ENCODE measurements at regions not wholly inside any gene's neighbourhood (a gene's known extent, or its start where the extent isn't known, plus 50 kb on each side); places are given as distances from the start of the nearest gene placed in this dataset.

DNA sequence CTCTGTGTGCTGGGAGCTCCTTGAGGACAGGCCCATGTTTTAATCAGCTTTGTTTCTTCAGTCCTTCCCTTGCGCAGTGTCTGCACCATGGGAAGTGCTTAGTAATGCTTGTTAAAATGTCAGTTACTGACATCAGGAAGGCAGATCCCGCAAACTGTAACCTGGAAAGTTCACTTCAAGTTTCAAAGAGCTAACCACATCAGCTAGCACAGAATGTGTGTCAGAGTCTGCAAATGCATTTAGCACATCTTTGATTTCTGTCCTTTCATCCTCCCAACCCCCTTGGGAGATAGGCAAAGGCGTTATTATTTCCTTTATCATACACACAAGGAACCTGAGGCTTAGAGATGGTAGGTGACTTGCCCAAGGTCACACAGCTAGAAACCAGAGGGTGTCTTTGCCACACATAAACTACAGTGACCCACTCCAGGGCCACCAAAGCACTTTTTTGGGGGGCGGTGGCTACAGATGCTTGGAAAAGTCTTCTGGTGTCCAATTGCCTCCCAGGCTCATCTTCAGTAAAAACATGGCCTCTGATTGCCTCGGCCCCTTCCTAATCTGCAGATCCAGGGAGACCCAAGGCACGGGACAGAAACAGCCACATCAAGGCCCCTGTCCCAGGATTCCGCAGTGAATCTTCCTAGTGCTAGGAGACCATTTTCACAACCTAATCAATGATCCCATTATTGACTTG, 116.2 kb upstream of the GPR26 start:
- DNase-seq (ENCODE audit: low read depth in 2 of 3, low spot score in 2 of 3): no peak

DNA sequence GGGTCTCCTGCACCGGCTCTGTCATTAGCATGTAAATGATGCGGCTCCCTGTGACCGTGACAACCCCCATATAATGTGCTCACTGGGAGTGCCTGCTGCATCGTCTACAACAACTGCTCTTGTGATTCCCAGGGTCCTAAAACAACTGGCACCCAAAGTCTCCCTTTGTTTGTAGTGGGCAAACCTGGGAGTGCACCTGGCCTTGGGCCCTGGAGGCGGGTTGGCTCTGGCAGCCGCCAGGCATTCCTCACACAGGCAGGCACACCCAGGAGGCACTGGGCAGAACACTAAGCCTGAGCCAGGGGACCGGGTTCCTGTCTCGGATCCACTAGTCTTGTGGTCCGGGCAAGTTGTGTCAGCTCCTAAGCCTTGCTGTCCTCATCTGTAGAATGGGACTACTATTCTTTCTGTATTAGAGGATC, 115.5 kb upstream of the GPR26 start:
- DNase-seq (ENCODE audit: low read depth in 2 of 3, low spot score in 2 of 3): no peak

DNA sequence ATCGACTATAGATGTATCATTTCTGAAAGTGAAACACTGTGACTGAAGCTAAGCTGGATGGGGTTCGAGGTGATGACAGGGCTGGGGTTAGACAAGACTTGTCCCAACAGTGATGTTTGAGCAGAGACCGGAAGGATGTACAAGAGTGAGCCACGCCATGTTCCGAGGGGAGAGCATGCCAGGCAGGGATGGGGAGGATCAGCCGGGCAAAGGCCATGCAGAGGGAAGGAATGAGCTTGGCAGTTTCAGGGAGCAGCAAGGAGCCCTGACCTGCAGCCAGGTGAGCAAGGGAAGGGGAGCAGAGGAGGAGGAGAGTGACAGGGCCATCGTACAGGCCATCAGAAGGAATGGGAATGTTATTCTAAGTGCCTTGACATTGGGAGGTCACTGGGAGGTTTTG, 114.9 kb upstream of the GPR26 start:
- DNase-seq (ENCODE audit: low read depth in 2 of 3, low spot score in 2 of 3): no peak

DNA sequence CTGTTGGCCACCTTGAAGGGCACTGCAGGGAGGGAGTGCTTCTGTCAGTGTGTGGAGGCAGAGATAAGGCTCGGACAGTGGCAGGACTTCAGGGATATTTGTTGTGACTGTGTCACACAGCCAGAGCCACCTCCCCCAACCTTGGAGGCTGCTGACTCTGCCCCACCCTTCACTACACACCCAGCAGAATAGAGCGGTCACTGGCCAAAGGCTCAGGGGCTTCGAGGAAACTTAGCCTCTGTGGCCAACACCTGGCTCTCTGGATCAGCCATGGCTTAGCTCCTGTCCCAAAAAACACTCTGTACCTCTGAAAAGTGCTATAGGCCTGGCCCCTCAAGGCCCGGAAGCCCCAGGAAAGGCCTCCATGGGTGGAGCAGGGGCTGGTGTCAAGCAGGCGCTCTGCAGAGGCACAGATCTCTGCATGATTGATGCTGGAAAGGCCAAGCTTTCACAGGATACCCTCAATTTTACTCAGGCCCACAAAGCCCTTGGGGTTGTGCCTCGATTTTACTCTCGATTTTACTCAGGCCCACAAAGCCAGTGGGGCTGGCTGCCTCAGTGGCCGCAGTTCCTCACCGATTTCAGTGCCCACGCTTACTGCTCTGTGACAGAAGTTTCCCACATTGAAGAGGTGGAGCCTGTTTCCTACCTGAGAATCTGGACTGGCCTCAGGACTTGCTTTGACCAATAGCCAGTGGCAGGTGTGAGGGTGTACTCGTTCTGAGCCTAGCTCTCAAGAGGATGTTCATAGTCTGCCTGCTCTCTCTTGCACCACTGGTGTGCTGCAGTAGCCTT, 113.2 kb upstream of the GPR26 start:
- DNase-seq (ENCODE audit: low read depth in 2 of 3, low spot score in 2 of 3): no peak

DNA sequence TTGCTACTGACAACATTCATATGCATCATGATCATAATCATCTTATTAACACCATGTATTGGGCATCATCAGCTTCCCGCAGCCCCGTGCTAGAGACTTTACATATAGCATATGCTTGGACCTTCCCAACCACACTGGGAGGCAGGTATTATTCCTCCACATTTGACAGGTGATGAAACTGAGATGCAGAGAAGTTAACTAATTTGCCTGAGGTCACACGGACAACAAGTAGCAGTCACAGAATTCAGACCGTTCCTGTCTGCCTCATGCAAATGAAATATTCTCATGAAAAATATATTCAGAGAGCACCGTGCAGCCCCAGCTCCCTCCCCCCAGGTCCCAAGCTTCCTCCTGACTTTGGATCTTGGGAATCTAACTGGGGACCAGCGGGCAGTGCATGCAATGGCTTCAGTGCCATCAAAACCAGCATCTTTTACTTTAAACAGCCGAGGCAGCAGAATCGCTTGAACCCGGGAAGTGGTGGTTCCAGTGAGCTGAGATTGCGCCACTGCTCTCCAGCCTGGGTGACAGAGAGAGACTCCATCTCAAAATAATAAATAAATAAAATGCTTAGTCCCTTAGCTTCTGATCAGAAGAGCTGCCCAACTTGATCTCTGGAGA, 112.2 kb upstream of the GPR26 start:
- no peak for DNase-seq (ENCODE audit: low read depth in 2 of 3, low spot score in 2 of 3)

- DNase-seq (ENCODE audit: low read depth in 2 of 3, low spot score in 2 of 3): no peak
These were observed 111.5 kb upstream of the GPR26 start for GRCh38 chr10:123554656-123555055.

- no peak for DNase-seq (ENCODE audit: low read depth in 2 of 3, low spot score in 2 of 3)
These were observed 110.5 kb upstream of the GPR26 start for GRCh38 chr10:123555616-123556015.

- no peak for DNase-seq (ENCODE audit: low read depth in 2 of 3, low spot score in 2 of 3)
These were observed 110.1 kb upstream of the GPR26 start for GRCh38 chr10:123556049-123556448.

DNA sequence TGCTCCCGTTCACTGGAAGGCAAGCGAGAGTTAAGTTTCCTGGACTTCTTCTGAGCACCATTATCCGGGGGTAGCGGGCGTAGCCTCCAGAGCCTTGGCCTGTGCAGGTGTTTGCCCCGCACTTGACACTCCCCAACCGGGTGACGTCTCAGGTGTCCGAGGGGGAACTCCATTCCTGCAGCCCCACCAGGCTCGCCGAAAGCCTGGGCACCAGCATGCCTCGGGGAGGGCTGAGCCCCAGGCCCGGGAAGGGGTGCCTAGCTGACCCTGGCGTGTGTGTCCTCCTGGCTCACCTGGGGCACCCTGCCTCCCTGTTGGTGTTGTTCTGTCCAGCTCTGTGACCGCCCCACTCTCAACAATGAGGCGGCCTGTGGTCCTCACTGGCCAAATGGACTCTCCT, 109.4 kb upstream of the GPR26 start:
- DNase-seq (ENCODE audit: low read depth in 2 of 3, low spot score in 2 of 3): no peak

- no peak for DNase-seq (ENCODE audit: low read depth in 2 of 3, low spot score in 2 of 3)
These were observed 108.6 kb upstream of the GPR26 start for GRCh38 chr10:123557366-123558108.

GRCh38 chr10:123558651-123559050, 107.5 kb upstream of the GPR26 start:
- no peak for DNase-seq (ENCODE audit: low read depth in 2 of 3, low spot score in 2 of 3)

DNA sequence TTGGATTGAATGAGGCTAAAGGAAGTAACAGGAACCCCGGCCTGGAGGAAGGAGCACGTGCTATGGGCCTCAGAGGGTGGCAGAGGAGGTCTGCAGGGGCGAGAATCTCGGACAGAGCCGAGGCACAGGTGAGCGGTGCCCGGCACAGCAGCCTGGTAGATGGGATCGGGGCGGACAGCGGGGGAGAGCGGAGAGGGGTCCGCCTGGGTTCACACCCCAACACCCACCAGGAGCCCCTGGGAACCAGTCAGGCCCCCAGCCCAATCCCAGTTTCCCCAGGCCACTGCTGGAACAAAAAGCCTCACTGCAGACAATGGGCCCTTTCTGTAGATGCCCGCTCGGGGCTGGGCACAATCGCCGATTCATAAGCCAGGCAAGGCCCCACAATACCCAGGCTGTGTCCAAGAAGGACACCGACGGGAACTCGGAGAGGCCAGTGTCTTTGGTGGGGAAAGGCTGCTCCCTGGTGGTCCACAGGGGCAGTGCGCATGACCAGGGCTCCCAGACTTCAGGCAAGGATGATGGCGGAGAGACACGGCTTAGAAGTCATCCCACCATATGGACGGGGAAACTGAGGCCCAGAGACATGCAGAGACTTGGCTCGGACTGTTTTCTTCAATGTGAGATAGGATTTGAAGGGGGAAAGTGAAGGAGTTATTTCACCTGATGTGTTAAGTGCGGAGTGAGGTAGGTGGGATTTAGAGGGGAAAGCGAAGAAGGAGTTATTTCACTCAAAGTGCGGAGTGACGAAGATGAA, 106.9 kb upstream of the GPR26 start:
- peak; percentile 33 to 58 (median 40) for DNase-seq (ENCODE audit: low read depth in 2 of 3, low spot score in 2 of 3)

- DNase-seq (ENCODE audit: low read depth in 2 of 3, low spot score in 2 of 3): no peak
These were observed 106.4 kb upstream of the GPR26 start for GRCh38 chr10:123559823-123560092.

DNA sequence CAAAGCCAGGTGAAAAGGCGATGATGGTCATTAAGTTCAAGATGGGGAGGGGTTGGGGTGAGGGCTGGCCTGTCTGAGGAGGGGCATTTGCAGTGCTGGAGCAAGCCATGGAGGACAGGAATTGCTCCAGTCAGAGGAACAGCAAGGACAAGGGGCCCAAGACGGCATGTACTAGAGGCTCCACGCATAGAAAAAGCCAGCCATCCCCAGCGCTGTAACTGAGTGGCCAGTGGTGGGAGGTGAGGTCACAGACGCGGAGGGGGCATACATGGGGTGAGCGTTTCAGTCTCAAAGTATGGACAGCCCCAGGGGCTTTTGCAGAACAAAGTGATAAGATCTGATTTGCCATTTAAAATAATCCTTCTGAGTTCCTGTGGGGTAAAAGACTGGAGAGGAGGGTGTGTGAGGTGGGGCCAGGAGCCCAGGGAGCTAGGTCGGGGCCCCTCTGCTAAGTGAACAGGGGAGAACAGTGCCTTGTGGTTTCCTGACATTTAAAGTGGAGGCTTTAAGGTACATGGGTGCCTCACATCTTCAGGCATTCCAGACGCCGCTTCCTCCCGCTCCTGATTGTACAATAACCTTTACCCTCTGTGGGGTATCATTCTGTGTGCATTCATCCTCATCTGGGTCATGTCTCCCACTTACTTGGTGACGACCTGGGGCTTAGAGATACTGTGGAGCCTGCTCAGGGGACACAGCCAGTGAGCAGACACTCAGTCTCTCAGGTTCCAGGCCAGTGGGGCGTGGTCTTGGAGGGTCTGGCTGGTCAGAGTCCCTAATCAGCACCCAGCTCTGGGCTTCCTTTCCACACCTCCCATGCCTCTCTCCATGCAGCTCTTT, 105.6 kb upstream of the GPR26 start:
- no peak for DNase-seq (ENCODE audit: low read depth in 2 of 3, low spot score in 2 of 3)

GRCh38 chr10:123561141-123561440, 105.1 kb upstream of the GPR26 start:
- no peak for DNase-seq (ENCODE audit: low read depth in 2 of 3, low spot score in 2 of 3)

- DNase-seq (ENCODE audit: low read depth in 2 of 3, low spot score in 2 of 3): no peak
These were observed 103.8 kb upstream of the GPR26 start for GRCh38 chr10:123562387-123562786.

DNA sequence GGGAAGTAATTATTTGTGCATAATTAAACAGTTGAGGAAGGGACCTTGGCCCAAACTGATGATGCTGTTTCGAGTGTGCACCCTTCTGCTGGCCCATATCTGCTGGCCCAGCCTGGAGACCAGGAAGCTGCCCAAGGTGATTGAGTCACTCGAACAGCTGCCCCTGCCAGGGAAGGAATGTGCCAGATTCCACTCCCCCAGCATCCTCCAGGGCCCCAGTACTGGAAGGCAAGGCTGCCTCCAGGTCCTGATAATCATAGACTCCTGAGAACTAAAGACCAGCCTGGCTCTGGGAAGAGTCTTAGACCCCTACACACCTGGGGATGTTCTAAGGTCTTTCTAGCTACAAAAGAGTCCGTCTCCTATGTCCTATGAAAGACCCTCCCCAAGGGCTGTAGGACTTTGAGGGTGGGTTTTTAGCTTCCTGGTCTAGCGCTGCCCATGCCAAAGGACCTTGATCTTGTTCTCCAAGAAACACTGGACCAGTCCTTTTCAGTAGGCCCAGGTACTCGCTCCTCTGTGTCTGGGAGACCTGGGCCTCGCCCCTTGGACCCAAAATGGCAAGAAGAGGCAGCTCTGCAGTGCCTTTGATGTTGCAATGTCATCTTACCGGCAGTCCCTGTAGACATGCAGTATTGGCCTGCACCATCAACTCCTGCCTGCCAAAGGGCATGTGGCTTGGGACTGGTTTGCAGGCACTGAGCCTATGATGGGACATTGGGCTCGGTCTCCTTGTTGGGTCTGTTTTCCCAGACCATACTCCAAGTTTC, 103.2 kb upstream of the GPR26 start:
- DNase-seq (ENCODE audit: low read depth in 2 of 3, low spot score in 2 of 3): no peak

- DNase-seq (ENCODE audit: low read depth in 2 of 3, low spot score in 2 of 3): no peak
These were observed 102.6 kb upstream of the GPR26 start for GRCh38 chr10:123563581-123563855.

DNA sequence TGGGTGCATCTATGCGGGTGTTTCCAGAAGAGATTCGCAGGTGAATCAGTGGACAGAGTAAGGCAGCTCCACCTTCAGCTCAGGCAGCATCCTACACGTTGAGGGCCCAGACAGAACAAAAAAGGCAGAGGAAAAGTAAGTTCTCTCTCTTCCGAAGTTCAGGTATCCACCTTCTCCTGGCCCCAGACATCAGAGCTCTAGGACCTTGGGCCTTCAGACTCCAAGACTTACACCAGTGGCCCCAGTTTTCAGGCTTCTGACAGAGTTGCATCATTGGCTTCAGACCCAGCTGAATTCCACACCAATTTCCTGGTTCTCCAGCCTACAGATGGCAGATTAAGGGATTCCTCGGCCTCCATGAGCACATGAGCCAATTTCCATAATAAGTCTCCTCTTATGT, 102.2 kb upstream of the GPR26 start:
- no peak for DNase-seq (ENCODE audit: low read depth in 2 of 3, low spot score in 2 of 3)

DNA sequence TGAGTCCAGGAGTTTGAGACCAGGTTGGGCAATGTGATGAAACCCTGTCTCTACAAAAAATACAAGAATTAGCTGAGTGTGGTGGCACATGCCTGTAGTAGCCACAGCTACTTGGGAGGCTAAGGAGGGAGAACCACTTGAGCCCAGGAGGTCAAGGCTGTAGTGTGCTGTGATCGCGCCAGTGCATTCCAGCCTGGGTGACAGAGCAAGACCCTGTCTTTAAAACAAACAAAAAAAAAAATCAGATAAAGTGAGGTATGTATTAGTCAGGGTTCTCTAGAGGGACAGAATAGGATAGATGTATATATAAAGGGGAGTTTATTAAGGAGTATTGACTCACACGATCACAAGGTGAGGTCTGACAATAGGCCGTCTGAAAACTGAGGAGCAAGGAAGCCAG, 101.5 kb upstream of the GPR26 start:
- no peak for DNase-seq (ENCODE audit: low read depth in 2 of 3, low spot score in 2 of 3)
